Astrocyte of the hippocampus (primary cell): ENCODE measurements at regions not wholly inside any gene's neighbourhood (a gene's known extent, or its start where the extent isn't known, plus 50 kb on each side); places are given as distances from the start of the nearest gene placed in this dataset.
A peak's percentile ranks its signal among the peaks of the same experiment; 100 is the strongest.

Experiments
- DNase-seq: peaks from one replicate; pipeline ENCODE4 v3.0.0; 2011; ENCODE audit warnings: low read depth, low spot score

GRCh38 chr7:20267482-20267881 lies 50.3 kb upstream of the MACC1 start:
- no peak for DNase-seq

GRCh38 chr7:20268824-20269223 lies 51.6 kb upstream of the MACC1 start:
- peak; percentile 43 for DNase-seq

- DNase-seq = peak; percentile 66
Measured at GRCh38 chr7:20269726-20270125, 52.5 kb upstream of the MACC1 start.

- no peak for DNase-seq
Measured at GRCh38 chr7:20270371-20270770, 53.2 kb upstream of the MACC1 start.

GRCh38 chr7:20270867-20271266 lies 53.7 kb upstream of the MACC1 start:
- no peak for DNase-seq

GRCh38 chr7:20275637-20276036 lies 55.1 kb upstream of the ITGB8 start:
- DNase-seq = peak; percentile 22

- DNase-seq = no peak
Measured at GRCh38 chr7:20276705-20277472, 53.8 kb upstream of the ITGB8 start.

GRCh38 chr7:20279979-20280378 lies 50.7 kb upstream of the ITGB8 start:
- no peak for DNase-seq

GRCh38 chr7:20280475-20281351 lies 50.0 kb upstream of the ITGB8 start:
- DNase-seq = peak; percentile 37
